H9 (cell line): ENCODE measurements at regions not wholly inside any gene's neighbourhood (a gene's known extent, or its start where the extent isn't known, plus 50 kb on each side); places are given as distances from the start of the nearest gene placed in this dataset.
A peak's percentile ranks its signal among the peaks of the same experiment; 100 is the strongest.
"Not testable (repeated sequence)": the region's sequence is repeated elsewhere in the genome, so short reads cannot be mapped to it uniquely, and the experiment has no call there.

ENCODE experiments used
- DNase-seq: peaks from one replicate; pipeline ENCODE4 v3.0.0-alpha.2; 2017
- H2AFZ ChIP-seq: one replicate; pipeline ENCODE4 v1.6.1; 2013; ENCODE audit warnings: mild to moderate bottlenecking, low read length, control low read depth, moderate library complexity
- H2AK5ac ChIP-seq: 2 replicates; pipeline ENCODE4 v1.6.1; 2013; ENCODE audit warnings: low read length, control low read depth, mixed read lengths; ENCODE audit not compliant: insufficient read length
- H2BK120ac ChIP-seq: one replicate; pipeline ENCODE4 v1.6.1; 2013; ENCODE audit warnings: low read depth, mild to moderate bottlenecking, low read length, control low read depth, inconsistent platforms; ENCODE audit not compliant: poor library complexity, severe bottlenecking
- H2BK12ac ChIP-seq: 2 replicates; pipeline ENCODE4 v1.6.1; 2013; ENCODE audit warnings: low read length, control low read depth, mixed read lengths, low read depth; ENCODE audit not compliant: insufficient read length
- H2BK15ac ChIP-seq: 2 replicates; pipeline ENCODE4 v1.6.1; 2013; ENCODE audit warnings: low read depth, low read length, control low read depth
- H2BK20ac ChIP-seq: one replicate; pipeline ENCODE4 v1.6.1; 2013; ENCODE audit warnings: low read depth, mild to moderate bottlenecking, low read length, control low read depth, inconsistent platforms; ENCODE audit not compliant: poor library complexity, severe bottlenecking
- H2BK5ac ChIP-seq: 2 replicates; pipeline ENCODE4 v1.6.1; 2013; ENCODE audit warnings: low read length, control low read depth, mixed read lengths; ENCODE audit not compliant: insufficient read length
- H3K14ac ChIP-seq: 2 replicates; pipeline ENCODE4 v1.6.1; 2013; ENCODE audit warnings: low read length, control low read depth; ENCODE audit not compliant: insufficient read depth
- H3K18ac ChIP-seq: 2 replicates; pipeline ENCODE4 v1.6.1; 2013; ENCODE audit warnings: low read depth, mild to moderate bottlenecking, mixed read lengths, low read length, control low read depth; ENCODE audit not compliant: insufficient read length
- H3K23ac ChIP-seq: 2 replicates; pipeline ENCODE4 v1.6.1; 2013; ENCODE audit warnings: low read length, control low read depth, mixed read lengths, low read depth; ENCODE audit not compliant: insufficient read length
- H3K23me2 ChIP-seq: 2 replicates; pipeline ENCODE4 v1.6.1; 2013; ENCODE audit warnings: low read depth, mild to moderate bottlenecking, mixed read lengths, low read length, control low read depth; ENCODE audit not compliant: insufficient read length, poor library complexity, severe bottlenecking
- H3K27ac ChIP-seq: 2 replicates; pipeline ENCODE4 v1.5.1; 2013; ENCODE audit warnings: low read length, control low read depth, mixed read lengths, low read depth; ENCODE audit not compliant: insufficient read length
- H3K27me3 ChIP-seq: 2 replicates; pipeline ENCODE4 v1.6.1; 2013; ENCODE audit warnings: low read length, control low read depth, inconsistent platforms; ENCODE audit not compliant: insufficient read depth
- H3K4ac ChIP-seq: 2 replicates; pipeline ENCODE4 v1.6.1; 2013; ENCODE audit warnings: low read depth, mild to moderate bottlenecking, control low read depth, inconsistent platforms, low read length, moderate library complexity
- H3K4me1 ChIP-seq: 2 replicates; pipeline ENCODE4 v1.6.1; 2013; ENCODE audit warnings: low read length, control low read depth, inconsistent platforms; ENCODE audit not compliant: insufficient read depth
- H3K4me2 ChIP-seq: 2 replicates; pipeline ENCODE4 v1.6.1; 2013; ENCODE audit warnings: low read length, control low read depth, mixed read lengths; ENCODE audit not compliant: insufficient read length, insufficient read depth
- H3K56ac ChIP-seq: 2 replicates; pipeline ENCODE4 v1.6.1; 2013; ENCODE audit warnings: low read depth, mild to moderate bottlenecking, mixed read lengths, low read length, control low read depth; ENCODE audit not compliant: insufficient read length
- H3K79me1 ChIP-seq: 2 replicates; pipeline ENCODE4 v1.6.1; 2013; ENCODE audit warnings: low read depth, mild to moderate bottlenecking, moderate library complexity, low read length, control low read depth, inconsistent platforms; ENCODE audit not compliant: insufficient read depth, poor library complexity, severe bottlenecking
- H3K79me2 ChIP-seq: 2 replicates; pipeline ENCODE4 v1.6.1; 2013; ENCODE audit warnings: low read length, control low read depth, inconsistent platforms; ENCODE audit not compliant: insufficient read depth
- H3K9ac ChIP-seq: 2 replicates; pipeline ENCODE4 v1.6.1; 2013; ENCODE audit warnings: low read length, control low read depth, mixed read lengths; ENCODE audit not compliant: insufficient read length; ENCODE audit errors: extremely low read depth
- H3K9me3 ChIP-seq: one replicate; pipeline ENCODE4 v1.6.1; 2013; ENCODE audit warnings: low read depth, low read length, inconsistent platforms; ENCODE audit not compliant: control insufficient read depth
- H3T11ph ChIP-seq: one replicate; pipeline ENCODE4 v1.6.1; 2013; ENCODE audit warnings: mild to moderate bottlenecking, low read length, control low read depth, inconsistent platforms
- H4K20me1 ChIP-seq: one replicate; pipeline ENCODE4 v1.6.1; 2013; ENCODE audit not compliant: control insufficient read depth, insufficient read length, insufficient read depth
- H4K5ac ChIP-seq: 2 replicates; pipeline ENCODE4 v1.6.1; 2013; ENCODE audit warnings: low read depth, mild to moderate bottlenecking, mixed read lengths, low read length, control low read depth; ENCODE audit not compliant: insufficient read length
- H4K8ac ChIP-seq: replicated peaks from 2 replicates; pipeline ENCODE4 v1.6.1; 2013; ENCODE audit warnings: low read length, control low read depth, mixed read lengths, low read depth; ENCODE audit not compliant: insufficient read length
- H4K91ac ChIP-seq: 2 replicates; pipeline ENCODE4 v1.6.1; 2013; ENCODE audit warnings: low read depth, mild to moderate bottlenecking, moderate library complexity, mixed read lengths, low read length, control low read depth; ENCODE audit not compliant: insufficient read length
- H3K27ac Mint-ChIP-seq, 3 experiments: 2 replicates in 2 of 3; 3 replicates in 1 of 3; pipeline ENCODE4 v1.8.0; 2020 to 2021; ENCODE audit warnings: mixed read lengths in 3 of 3, mild to moderate bottlenecking in 1 of 3, moderate library complexity in 1 of 3
- H3K27me3 Mint-ChIP-seq: 2 replicates; pipeline ENCODE4 v1.8.0; 2021; ENCODE audit warnings: low read depth, mild to moderate bottlenecking, moderate library complexity, mixed read lengths
- H3K36me3 Mint-ChIP-seq, 3 experiments: 2 replicates in 2 of 3; 3 replicates in 1 of 3; pipeline ENCODE4 v1.8.0; 2020 to 2021; ENCODE audit warnings: low read depth in 3 of 3, mixed read lengths in 3 of 3; ENCODE audit not compliant: insufficient read depth in 1 of 3
- H3K4me1 Mint-ChIP-seq, 2 experiments: 2 replicates each; pipeline ENCODE4 v1.8.0; 2020; ENCODE audit warnings: mixed read lengths in 2 of 2
- H3K4me3 Mint-ChIP-seq, 2 experiments: 2 replicates in 1 of 2; 3 replicates in 1 of 2; pipeline ENCODE4 v1.8.0; 2020 to 2021; ENCODE audit warnings: mild to moderate bottlenecking in 2 of 2, mixed read lengths in 2 of 2, moderate library complexity in 1 of 2
- H3K9me3 Mint-ChIP-seq, 2 experiments: 2 replicates in 1 of 2; 3 replicates in 1 of 2; pipeline ENCODE4 v1.8.0; 2020; ENCODE audit warnings: mild to moderate bottlenecking in 2 of 2, mixed read lengths in 2 of 2, moderate library complexity in 1 of 2
- CTCF ChIP-seq: fragments of 200-600 bp; sonication (generic); conservative IDR thresholded peaks from 3 replicates; pipeline ENCODE4 v1.8.0; 2021; ENCODE audit warnings: antibody characterized with exemption, mild to moderate bottlenecking
- WGBS: extraction: QIAGEN DNeasy Blood & Tissue Kit; methylation state at CpG from one replicate; pipeline ENCODE4 v1.1.7; 2013; ENCODE audit warnings: missing lambda C conversion rate, low lambda C conversion rate, mixed read lengths; ENCODE audit not compliant: insufficient read length; ENCODE audit errors: extremely low coverage; 5-methylcytosine and 5-hydroxymethylcytosine counted together

- H3K27me3 Mint-ChIP-seq, result peaks cover 32% of the 10 kb centered on the region
- H3K4me3 Mint-ChIP-seq, result no peak overlapping the region
- H3K79me2 ChIP-seq, result no peaks in the 10 kb centered on the region
- no peak overlapping the region for H4K91ac ChIP-seq
- H4K5ac ChIP-seq, result no peak overlapping the region
- peaks cover 0 to 15% (median 3%) of the 10 kb centered on the region in 3 experiments; a peak in 5 of 7 replicates for H3K36me3 Mint-ChIP-seq
- H3T11ph ChIP-seq, result no peak overlapping the region
- no peak overlapping the region for H3K27ac ChIP-seq
- H2BK12ac ChIP-seq, result no peak overlapping the region
- no peaks in the 10 kb centered on the region for H3K79me1 ChIP-seq
- H3K4me1 ChIP-seq, result no peaks in the 10 kb centered on the region
- H2BK15ac ChIP-seq, result no peak overlapping the region
- peak; percentile 51 for TF ChIP-seq CTCF
- H3K14ac ChIP-seq, result no peak overlapping the region
- H2BK120ac ChIP-seq, result no peak overlapping the region
- no peak overlapping the region for H3K18ac ChIP-seq
- H3K23me2 ChIP-seq, result no peaks in the 10 kb centered on the region
- H2BK20ac ChIP-seq, result no peak overlapping the region
- no peak overlapping the region for H3K56ac ChIP-seq
- H3K23ac ChIP-seq, result no peak overlapping the region
- no peak overlapping the region for H4K8ac ChIP-seq
- H3K9me3 Mint-ChIP-seq, result peaks cover 13 to 14% of the 10 kb centered on the region in 2 experiments
- H3K4me2 ChIP-seq, result no peak overlapping the region
- no peak overlapping the region for H2AFZ ChIP-seq
- peaks cover 11 to 14% of the 10 kb centered on the region in 2 experiments for H3K4me1 Mint-ChIP-seq
- H2AK5ac ChIP-seq, result no peak overlapping the region
- no CpG with 5 or more reads among the region's 4 CpGs for WGBS
- no peaks in the 10 kb centered on the region for H3K9me3 ChIP-seq
- no peaks in the 10 kb centered on the region for H4K20me1 ChIP-seq
- no peak overlapping the region for H3K9ac ChIP-seq
- no peak for DNase-seq
- H3K4ac ChIP-seq, result no peak overlapping the region
- no peak overlapping the region for H3K27ac Mint-ChIP-seq
- no peak overlapping the region for H2BK5ac ChIP-seq
- H3K27me3 ChIP-seq, result no peaks in the 10 kb centered on the region
Measured at GRCh38 chr1:178587975-178588374, 75.1 kb downstream of the TEX35 start.

- H3K27ac ChIP-seq, H2BK120ac ChIP-seq, H2BK5ac ChIP-seq, H2BK15ac ChIP-seq, H3K9me3 ChIP-seq, H3K27ac Mint-ChIP-seq, H2BK12ac ChIP-seq, H4K8ac ChIP-seq, H2AFZ ChIP-seq, H3K56ac ChIP-seq, H3K4me3 Mint-ChIP-seq, H4K5ac ChIP-seq, H3K4me1 ChIP-seq, H3T11ph ChIP-seq, H3K23ac ChIP-seq, H3K18ac ChIP-seq, H2AK5ac ChIP-seq, H3K9ac ChIP-seq, H3K23me2 ChIP-seq, H3K27me3 ChIP-seq, H3K4me2 ChIP-seq, H3K14ac ChIP-seq, H3K79me2 ChIP-seq, H2BK20ac ChIP-seq, H4K20me1 ChIP-seq, H4K91ac ChIP-seq, DNase-seq, H3K4ac ChIP-seq, H3K79me1 ChIP-seq: not testable (repeated sequence)
- Mint-ChIP-seq H3K9me3 (peaks cover 13 to 14% of the 10 kb centered on the region in 2 experiments), H3K27me3 (peaks cover 32% of the 10 kb centered on the region), H3K4me1 (peaks cover 14 to 24% of the 10 kb centered on the region in 2 experiments), H3K36me3 (peaks cover 0 to 15% (median 3%) of the 10 kb centered on the region in 3 experiments; a peak in 5 of 7 replicates)
- WGBS, result no CpG with 5 or more reads among the region's 3 CpGs
Measured at GRCh38 chr1:178589042-178589441, 76.1 kb downstream of the TEX35 start.
